HG03378 (cell line): ENCODE measurements at regions not wholly inside any gene's neighbourhood (a gene's known extent, or its start where the extent isn't known, plus 50 kb on each side); places are given as distances from the start of the nearest gene placed in this dataset.
A peak's percentile ranks its signal among the peaks of the same experiment; 100 is the strongest.

Experiments used
- ATAC-seq: cut with Tn5 transposase; IDR thresholded peaks from one replicate; pipeline ENCODE4 v1.9.1; 2021; ENCODE audit warnings: mild to moderate bottlenecking, moderate library complexity; ENCODE audit not compliant: unreplicated experiment

GRCh38 chr6:128676456-128676855 is 156.1 kb upstream of the PTPRK start:
- ATAC-seq: no peak

- no peak for ATAC-seq
Measured at GRCh38 chr6:128672023-128672422, 151.6 kb upstream of the PTPRK start.

DNA sequence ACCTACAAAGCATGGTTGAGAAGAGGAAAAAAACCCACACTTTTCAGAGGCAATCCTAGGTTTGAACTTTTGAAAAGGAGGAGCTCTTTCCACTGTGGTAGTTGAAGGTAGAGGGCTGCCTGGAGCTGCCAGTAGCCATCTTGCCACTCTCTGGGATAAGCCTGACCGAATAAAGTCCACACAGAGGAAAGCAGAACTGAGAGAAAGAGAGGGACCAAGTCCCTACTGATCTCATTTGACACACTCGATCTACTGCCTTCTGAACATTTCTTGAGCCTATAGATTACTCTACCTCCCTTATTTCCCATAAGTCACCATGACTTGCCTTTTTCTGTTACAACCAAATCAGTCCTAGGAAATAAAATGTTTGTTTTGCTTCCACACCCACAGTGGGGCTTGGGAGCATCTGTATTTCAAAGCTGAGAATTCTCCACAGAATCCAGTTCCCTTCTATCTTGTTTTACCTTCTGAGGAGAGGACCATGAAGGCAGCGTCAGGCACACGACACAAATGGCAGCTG is 147.0 kb upstream of the PTPRK start:
- ATAC-seq: no peak

DNA sequence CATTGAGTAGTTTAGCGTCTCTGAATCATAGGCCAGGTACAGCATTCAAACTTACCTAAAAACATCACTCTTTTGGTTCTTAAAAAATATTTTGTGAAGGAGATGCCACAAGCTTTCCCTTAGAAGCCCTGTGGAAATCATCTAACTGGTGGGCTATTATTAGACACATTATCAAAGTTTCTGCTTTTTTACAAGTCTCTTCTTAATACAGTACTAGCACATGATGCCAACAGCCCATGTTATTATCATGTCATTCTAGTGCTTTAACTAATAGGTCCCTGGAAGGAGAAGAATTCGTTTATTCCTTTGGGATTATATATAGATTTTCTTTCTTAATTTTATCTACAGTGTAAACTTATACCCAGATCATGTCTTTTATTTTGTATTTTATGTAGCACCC is 146.0 kb upstream of the PTPRK start:
- ATAC-seq: no peak

DNA sequence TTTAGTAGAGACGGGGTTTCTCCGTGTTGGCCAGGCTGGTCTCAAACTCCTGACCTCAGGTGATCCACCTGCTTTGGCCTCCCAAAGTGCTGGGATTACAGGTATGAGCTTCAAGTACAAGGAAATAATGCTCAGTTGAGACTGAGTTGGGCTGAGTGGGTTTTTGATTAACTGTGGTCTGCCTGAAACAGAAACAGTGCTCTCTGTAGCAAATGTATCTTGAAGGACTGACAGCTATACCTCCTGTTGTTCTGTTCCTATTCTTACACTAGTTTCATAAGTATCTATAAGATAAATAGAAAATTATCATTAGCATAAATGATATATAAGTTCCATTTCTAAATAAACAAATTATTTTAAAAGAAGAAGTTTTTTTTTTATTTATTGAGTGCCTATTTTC is 142.8 kb upstream of the PTPRK start:
- peak; percentile 65 for ATAC-seq

DNA sequence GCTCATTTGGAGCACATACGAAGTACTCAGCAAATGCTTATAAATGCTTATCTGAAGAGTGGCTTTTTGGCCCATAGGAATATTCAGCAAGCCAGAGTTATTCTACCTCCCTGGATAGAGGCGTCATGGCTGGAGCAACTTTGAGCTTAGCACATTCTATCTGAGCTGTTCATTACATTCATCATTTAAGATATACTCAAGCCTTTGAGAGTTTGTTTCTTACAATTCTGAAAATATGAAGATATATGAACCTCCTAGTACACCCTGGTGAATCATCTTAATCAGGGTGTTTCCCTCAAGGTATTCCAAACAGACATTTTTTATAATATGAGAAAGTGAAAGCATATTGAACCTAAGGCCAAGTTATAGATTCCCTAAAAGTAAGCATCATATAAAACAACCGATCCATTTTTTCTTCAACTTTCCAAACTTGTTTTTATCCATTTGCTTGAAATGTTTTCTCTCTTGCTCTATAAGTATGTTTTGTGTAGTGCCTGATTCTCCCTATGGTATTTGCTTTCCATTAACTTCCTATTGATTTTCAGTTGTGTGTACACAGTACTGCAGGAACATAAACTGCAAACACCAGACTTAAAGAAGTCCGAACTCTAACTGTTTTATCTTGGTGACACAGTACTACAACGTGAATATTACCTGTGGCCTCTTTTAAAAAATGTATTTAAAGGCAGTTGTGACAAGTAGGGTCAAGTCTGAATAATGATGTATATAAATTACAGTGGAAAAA is 139.7 kb upstream of the PTPRK start:
- ATAC-seq: no peak

GRCh38 chr6:128659276-128659675 is 138.9 kb upstream of the PTPRK start:
- ATAC-seq: no peak

- peak; percentile 42 for ATAC-seq
Measured at GRCh38 chr6:128657181-128657580, 136.8 kb upstream of the PTPRK start.

DNA sequence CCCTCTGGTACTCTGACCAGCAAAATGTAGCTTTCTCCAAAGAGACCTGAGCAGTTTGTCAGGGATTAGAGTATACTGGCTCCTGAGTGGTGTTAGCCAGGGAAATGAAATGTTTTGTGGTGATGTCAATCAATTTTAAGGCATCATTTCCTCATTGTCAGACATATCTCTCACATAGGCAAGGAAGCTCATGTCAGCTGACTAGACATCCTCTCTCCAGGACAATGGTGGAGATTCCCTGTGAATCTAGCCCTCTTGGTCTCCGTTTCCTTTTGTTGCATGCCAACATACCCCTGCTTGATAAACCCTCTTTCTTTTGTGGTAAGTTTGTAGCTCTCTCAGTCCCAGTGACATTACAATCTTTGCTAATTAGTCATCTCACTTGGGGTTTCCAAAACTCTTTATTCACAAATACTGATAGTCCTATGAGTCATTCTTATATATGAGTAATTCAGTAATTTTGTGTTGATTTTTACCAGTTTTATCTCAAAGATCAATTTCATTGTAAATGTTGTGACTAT is 135.6 kb upstream of the PTPRK start:
- peak; percentile 87 for ATAC-seq

DNA sequence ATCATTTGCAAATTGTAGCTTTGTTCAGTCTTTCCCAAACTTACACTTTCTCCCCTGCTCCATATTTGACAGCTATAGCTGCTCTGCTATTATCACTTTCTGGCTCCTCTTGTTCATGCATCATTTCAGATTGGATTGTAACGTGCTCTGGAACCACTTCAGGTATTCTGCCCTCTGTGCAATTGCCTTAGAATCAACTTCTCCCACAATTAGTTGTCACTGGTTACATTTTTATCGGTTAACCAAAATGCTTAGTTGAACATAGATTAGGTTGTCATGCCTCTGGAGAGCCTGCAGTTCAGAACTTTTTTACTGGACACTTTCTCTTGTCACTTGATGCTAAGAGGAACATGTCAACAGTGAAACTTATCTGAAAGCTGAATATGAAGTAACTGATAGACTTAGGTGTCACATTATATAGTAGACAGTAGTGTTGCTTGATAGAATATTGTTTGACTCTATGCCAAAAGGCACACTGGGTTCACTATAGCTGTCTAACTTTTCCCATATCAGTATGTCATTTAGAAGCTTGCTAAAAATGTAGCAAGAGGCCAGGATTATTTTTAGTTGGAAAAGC is 127.7 kb upstream of the PTPRK start:
- ATAC-seq: no peak

DNA sequence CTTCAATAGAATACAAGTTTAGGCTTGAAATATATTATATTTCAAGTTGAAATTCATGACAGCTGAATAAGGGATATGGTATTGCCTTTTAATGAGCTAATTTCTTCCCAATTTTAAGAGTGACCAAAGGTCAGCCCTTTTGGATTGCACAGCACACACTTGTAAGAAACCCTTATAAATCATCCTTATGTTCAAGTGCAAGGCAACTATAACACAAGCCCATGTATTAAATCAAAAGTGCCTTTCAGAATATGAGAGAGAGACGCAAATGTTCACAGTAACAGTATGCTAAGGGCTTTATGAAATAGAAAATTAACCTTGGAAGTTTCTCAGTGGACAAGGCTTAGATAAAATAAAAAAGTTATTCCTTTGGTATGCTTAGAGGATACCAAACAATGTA is 121.7 kb upstream of the PTPRK start:
- no peak for ATAC-seq

DNA sequence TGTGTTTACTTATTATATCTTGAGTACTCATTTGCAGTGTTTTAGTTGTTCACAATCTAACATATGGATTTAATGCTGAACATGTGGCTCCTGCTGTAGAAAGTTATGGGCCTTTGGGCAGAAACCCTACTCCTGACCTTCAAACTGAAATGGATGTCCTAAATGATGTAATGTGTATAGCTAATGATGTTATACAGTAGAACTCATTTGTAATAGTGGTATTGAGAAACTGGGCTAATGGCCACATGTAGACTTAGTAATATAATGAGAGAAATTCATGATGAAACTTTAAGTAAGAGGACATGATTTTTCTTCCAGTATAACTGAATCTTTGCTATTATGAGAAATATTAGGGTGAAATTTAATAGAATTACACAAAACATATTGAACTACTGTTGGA is 121.3 kb upstream of the PTPRK start:
- no peak for ATAC-seq

GRCh38 chr6:128638817-128639216 is 118.4 kb upstream of the PTPRK start:
- ATAC-seq: no peak

DNA sequence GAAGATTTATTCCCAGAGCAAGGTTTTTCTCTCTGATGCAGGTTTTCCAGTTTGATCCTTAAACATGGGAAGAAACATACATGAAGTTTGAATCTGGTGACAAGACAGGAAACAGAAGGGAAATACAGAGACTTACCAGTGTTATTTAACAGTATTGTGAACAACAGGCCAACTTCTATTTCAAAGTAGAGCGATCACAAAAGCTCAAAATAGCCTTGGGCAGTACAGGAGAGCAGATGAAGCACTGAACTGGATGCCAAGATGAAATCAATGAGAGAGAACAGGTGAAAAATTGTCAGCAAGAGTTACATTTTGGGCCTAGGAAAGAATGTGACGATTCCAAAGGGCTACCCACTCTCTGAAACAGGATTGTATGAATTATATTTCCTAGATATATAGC is 114.8 kb upstream of the PTPRK start:
- ATAC-seq: no peak

GRCh38 chr6:128632131-128632530 is 111.7 kb upstream of the PTPRK start:
- no peak for ATAC-seq

GRCh38 chr6:128631031-128631430 is 110.6 kb upstream of the PTPRK start:
- ATAC-seq: no peak

- no peak for ATAC-seq
Measured at GRCh38 chr6:128630213-128630612, 109.8 kb upstream of the PTPRK start.

DNA sequence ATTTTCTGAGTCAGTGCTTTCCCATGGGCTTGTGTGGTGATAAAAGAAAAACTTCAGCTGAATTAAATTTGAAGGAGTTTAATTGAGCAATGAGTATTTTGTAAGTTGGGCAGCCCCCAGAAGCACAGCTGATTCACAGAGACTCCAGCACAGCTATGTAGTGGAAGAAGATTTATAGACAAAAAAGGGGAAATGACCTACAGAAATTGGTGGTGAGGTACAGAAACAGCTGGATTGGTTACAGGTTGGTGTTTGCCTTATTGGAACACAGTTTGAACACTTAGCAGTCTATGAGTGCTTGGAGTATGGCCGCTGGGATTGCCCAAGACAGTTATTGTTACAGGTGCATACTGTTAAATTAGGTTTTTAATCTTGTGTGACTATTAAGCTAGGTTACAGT is 96.9 kb upstream of the PTPRK start:
- ATAC-seq: no peak

DNA sequence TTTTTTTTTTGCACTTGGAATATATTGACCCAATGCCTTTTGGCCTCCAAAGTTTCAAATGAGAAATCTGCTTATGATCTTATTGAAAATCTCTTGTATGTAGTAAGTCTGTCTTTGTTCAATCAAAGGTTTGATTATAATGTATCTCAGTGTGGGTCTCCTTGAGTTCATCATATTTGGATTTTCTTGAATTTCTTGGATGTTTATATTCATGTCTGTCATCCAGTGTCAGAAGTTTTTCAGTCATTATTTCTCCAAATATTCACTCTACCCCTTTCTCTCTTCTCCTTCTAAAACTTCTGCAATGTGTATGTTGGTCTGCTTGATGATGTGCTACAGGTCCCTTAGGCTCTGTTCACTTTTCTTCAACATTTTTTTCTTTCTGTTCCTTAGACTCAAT is 95.9 kb upstream of the PTPRK start:
- no peak for ATAC-seq

DNA sequence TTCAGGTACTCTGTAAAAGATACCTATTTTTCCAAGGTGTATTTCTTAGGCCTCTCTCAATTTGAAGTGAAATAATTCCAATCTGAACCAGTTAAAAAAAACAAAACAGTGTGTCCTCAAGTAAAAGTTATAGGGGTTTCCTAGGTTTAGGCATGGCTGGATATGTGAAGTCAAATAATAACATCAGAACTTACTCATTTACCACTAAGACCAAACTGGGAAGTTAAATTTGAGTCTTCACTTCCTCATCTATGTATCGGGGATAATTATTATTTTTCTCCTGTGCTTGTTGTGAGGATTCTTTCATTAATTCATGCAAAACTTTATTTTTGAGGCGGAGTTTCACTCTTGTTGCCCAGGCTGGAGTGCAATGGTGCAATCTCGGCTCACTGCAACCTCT is 86.2 kb upstream of the PTPRK start:
- ATAC-seq: peak; percentile 59

DNA sequence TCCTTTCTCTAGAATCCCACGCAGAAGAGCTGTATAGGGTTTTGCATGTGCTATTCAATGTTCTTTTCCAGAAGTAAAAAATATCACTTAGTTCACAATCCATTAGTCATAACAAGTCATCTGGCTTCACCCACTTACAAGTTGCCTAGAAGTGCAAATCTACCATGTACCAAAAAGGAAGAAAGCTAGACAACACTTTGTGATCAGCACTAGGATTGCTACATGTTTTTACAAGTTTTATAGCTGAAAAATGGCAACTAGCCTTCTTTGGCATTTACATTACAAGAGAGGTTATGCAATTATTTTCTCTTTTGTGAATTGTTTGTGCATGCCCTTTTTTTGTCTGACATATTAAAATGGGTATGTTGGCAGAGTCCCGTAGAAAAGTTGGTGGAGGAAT is 85.6 kb upstream of the PTPRK start:
- no peak for ATAC-seq

- ATAC-seq: no peak
Measured at GRCh38 chr6:128601060-128601459, 80.7 kb upstream of the PTPRK start.
